MM.1S (cell line): ENCODE measurements at regions not wholly inside any gene's neighbourhood (a gene's known extent, or its start where the extent isn't known, plus 50 kb on each side); places are given as distances from the start of the nearest gene placed in this dataset.

Experiments
- CTCF ChIP-seq: fragments of 300-600 bp; sonication (generic); IDR thresholded peaks from 2 replicates; pipeline ENCODE4 v1.5.1; 2016; ENCODE audit warnings: antibody characterized with exemption, low read length, mixed read lengths
- EZH2 ChIP-seq: fragments of 300-600 bp; sonication (generic); optimal IDR thresholded peaks from 2 replicates; pipeline ENCODE3; 2017; ENCODE audit warnings: low read depth, mild to moderate bottlenecking, antibody characterized with exemption, low read length, mixed read lengths
- EZH2phosphoT487 ChIP-seq: fragments of 300-600 bp; sonication (generic); IDR thresholded peaks from 2 replicates; pipeline ENCODE4 v1.6.1; 2018; ENCODE audit warnings: antibody characterized with exemption, low read length

GRCh38 chr4:58543465-58543864, 1433.3 kb upstream of the IGFBP7 start:
- no peak for TF ChIP-seq CTCF
- TF ChIP-seq EZH2, result no peak
- no peak for TF ChIP-seq EZH2phosphoT487
